AG10803 (cell line): ENCODE measurements at regions not wholly inside any gene's neighbourhood (a gene's known extent, or its start where the extent isn't known, plus 50 kb on each side); places are given as distances from the start of the nearest gene placed in this dataset.

Experiments
- DNase-seq: peaks from one replicate; pipeline ENCODE4 v3.0.0; 2010; ENCODE audit warnings: low read depth
- H3K4me3 ChIP-seq: 2 replicates; pipeline ENCODE4 v1.5.1; 2011; ENCODE audit warnings: mild to moderate bottlenecking, low read length, control low read depth
- TF ChIP-seq, protein P1 (sequence below): conservative IDR thresholded peaks from 2 replicates; pipeline ENCODE4 v1.5.1; 2011; ENCODE audit warnings: mild to moderate bottlenecking, low read length, control low read depth, inconsistent platforms

DNA sequence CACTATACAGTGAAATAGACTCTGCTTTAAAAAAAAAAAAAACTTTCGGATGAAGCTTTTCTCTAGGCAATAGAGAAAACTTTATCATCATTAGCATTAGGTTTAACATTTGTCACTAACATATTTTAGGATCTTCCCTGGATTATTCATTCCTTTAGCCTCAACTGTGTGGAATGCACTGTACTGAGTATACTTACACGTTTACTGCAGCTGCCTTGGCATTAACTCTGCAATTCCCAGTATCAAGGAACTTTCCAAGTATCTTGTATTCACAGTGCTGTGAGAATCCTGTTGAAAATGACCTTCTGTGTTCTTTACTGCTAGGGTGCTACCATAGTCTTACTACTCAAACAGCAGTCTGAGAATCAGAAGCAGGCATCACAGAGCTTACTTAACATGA lies 328.2 kb upstream of the COL3A1 start:
- DNase-seq, result peak; percentile 85
- TF ChIP-seq, protein P1, sequence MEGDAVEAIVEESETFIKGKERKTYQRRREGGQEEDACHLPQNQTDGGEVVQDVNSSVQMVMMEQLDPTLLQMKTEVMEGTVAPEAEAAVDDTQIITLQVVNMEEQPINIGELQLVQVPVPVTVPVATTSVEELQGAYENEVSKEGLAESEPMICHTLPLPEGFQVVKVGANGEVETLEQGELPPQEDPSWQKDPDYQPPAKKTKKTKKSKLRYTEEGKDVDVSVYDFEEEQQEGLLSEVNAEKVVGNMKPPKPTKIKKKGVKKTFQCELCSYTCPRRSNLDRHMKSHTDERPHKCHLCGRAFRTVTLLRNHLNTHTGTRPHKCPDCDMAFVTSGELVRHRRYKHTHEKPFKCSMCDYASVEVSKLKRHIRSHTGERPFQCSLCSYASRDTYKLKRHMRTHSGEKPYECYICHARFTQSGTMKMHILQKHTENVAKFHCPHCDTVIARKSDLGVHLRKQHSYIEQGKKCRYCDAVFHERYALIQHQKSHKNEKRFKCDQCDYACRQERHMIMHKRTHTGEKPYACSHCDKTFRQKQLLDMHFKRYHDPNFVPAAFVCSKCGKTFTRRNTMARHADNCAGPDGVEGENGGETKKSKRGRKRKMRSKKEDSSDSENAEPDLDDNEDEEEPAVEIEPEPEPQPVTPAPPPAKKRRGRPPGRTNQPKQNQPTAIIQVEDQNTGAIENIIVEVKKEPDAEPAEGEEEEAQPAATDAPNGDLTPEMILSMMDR, result no peak
- H3K4me3 ChIP-seq, result no peak overlapping the region

DNA sequence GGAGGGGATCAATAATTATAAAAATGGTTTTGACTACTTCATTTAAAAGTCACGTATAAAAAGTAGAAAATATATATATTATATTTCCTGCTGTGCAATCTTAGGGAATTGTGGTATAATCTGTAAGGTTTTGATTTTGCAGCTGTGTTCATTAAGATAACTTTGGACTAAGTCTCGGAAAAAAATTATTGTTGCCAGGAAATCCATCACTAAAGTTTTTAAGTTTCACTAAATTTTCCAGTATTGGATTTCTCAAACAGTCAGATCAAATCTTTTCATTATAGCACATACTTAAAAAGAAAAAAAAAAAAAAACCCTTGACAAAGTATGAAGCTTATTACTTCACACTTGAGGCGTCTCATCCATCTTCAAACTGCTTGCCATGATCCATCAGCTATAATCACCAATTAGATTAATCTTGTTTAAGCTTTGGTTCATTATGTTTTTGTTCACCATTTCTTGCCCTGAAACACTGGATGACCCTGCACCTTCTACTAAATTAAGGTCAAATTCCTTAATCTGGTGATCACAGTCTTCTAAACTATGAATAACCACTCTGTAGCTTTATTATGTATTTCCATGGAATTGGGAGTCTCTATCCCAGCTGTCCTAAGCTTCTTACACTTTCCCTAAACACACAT lies 326.6 kb upstream of the COL3A1 start:
- no peak for DNase-seq
- TF ChIP-seq, protein P1, result no peak
- no peak overlapping the region for H3K4me3 ChIP-seq

DNA sequence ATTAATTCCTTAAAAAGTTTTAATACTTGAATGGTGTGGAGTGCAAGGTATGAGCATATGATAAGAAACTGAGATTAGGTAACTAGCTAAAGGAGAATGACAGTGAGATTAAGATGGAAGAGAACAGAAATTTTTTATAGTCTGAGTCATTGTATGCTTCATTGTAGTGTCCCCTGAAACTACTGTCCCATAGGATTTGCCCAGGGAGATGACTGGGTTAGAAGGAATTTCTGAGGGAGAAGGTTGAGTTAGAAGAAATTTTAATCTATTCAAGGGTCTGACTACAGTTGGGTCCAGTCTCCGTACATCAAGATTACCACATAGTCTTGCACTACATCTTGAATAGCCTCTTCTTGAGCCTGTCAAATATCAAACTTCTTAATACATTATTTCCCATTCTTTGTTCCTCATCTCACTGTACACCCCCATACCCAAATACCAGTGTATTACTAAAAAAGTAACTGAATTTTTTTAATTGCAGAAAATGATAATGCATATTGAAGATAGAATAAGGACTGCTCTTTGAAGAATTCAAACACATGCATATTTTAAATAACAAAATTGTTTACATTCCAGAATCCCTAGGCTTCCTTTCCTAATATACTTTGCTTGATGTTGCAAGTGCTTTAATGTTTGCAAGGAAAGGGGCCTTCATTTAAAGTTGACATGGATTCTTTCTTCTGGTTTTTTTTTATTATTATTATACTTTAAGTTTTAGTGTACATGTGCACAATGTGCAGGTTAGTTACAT lies 314.3 kb upstream of the COL3A1 start:
- peak; percentile 78 for DNase-seq
- TF ChIP-seq, protein P1, result no peak
- H3K4me3 ChIP-seq, result no peak overlapping the region

GRCh38 chr2:188663301-188663700 lies 310.9 kb upstream of the COL3A1 start:
- DNase-seq, result no peak
- H3K4me3 ChIP-seq, result no peak overlapping the region
- TF ChIP-seq, protein P1, result no peak

GRCh38 chr2:188664416-188664815 lies 309.8 kb upstream of the COL3A1 start:
- DNase-seq, result peak; percentile 59
- H3K4me3 ChIP-seq, result no peak overlapping the region
- TF ChIP-seq, protein P1, result no peak

DNA sequence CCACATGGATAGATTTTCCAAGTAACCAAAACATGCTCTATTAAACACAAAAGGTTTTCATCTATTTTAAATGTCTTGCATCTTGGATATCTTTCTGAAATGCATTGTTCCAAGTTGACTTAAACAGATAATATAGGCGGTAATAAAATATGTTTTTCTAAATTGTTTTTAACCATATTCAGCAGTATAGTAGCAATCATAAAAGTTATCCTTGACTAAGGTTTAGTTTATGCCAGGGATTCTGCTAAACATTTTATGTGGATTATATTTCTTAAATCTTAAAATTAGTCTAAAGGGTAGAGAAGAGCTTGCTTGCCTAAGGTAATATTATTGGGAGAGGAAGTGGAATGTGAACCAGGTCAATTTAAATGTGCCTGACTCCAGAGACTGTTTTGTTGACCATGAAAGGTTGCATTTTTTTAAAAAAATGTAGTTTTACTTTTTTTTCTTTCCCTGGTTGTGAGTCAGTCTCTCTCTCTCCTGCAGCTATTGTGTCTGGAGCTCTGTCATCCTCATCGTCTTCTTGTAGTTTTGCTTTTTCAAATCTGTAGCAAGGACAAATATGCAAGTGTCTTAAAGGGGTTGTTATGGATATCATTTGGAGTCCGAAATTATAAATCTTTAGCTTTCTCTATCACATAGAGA lies 309.1 kb upstream of the COL3A1 start:
- peak; percentile 61 for DNase-seq
- TF ChIP-seq, protein P1, result no peak
- no peak overlapping the region for H3K4me3 ChIP-seq
